Kidney epithelial cell (primary cell): ENCODE measurements at regions not wholly inside any gene's neighbourhood (a gene's known extent, or its start where the extent isn't known, plus 50 kb on each side); places are given as distances from the start of the nearest gene placed in this dataset.

Experiments used
- DNase-seq: peaks from one replicate; pipeline ENCODE4 v3.0.0-alpha.2; 2010; ENCODE audit warnings: low read depth
- H3K27me3 ChIP-seq: 2 replicates; pipeline ENCODE4 v1.6.0; 2011; ENCODE audit warnings: low read length; ENCODE audit not compliant: control insufficient read depth, insufficient read depth
- H3K36me3 ChIP-seq: 2 replicates; pipeline ENCODE4 v1.5.1; 2011; ENCODE audit warnings: low read length; ENCODE audit not compliant: control insufficient read depth, insufficient read depth
- H3K4me3 ChIP-seq: 2 replicates; pipeline ENCODE4 v1.5.1; 2011; ENCODE audit warnings: low read depth, mild to moderate bottlenecking, control low read depth, low read length
- CTCF ChIP-seq: IDR thresholded peaks from 2 replicates; pipeline ENCODE4 v1.5.1; 2011; ENCODE audit warnings: mild to moderate bottlenecking, moderate library complexity, low read length, control low read depth, inconsistent platforms; ENCODE audit not compliant: insufficient read depth, poor library complexity, severe bottlenecking

GRCh38 chr6:132971676-132972075 lies 157.3 kb downstream of the RPS12 start:
- Histone ChIP-seq H3K27me3 (no peaks in the 10 kb centered on the region), H3K4me3 (no peak overlapping the region), H3K36me3 (no peaks in the 10 kb centered on the region)
- no peak for DNase-seq
- no peak for TF ChIP-seq CTCF

- TF ChIP-seq CTCF: no peak
These were observed 157.9 kb downstream of the RPS12 start for GRCh38 chr6:132972254-132972653.

GRCh38 chr6:132972971-132973370 lies 158.6 kb downstream of the RPS12 start:
- no peak for TF ChIP-seq CTCF
- H3K36me3 ChIP-seq: no peaks in the 10 kb centered on the region
- H3K4me3 ChIP-seq: no peak overlapping the region
- no peak for DNase-seq
- H3K27me3 ChIP-seq: no peaks in the 10 kb centered on the region

More at GRCh38 chr6:132972254-132972653, 157.9 kb downstream of the RPS12 start:
- H3K4me3 ChIP-seq: no peak overlapping the region
- H3K27me3 ChIP-seq: no peaks in the 10 kb centered on the region
- no peaks in the 10 kb centered on the region for H3K36me3 ChIP-seq
- no peak for DNase-seq

GRCh38 chr6:132973514-132973993 lies 159.2 kb downstream of the RPS12 start:
- no peak for TF ChIP-seq CTCF
- H3K27me3 ChIP-seq: no peaks in the 10 kb centered on the region
- DNase-seq: no peak
- no peaks in the 10 kb centered on the region for H3K36me3 ChIP-seq
- no peak overlapping the region for H3K4me3 ChIP-seq

- no peaks in the 10 kb centered on the region for H3K27me3 ChIP-seq
- no peak for DNase-seq
- no peak overlapping the region for H3K4me3 ChIP-seq
- H3K36me3 ChIP-seq: no peaks in the 10 kb centered on the region
- no peak for TF ChIP-seq CTCF
These were observed 159.8 kb downstream of the RPS12 start for GRCh38 chr6:132974122-132974521.

GRCh38 chr6:132977413-132977812 lies 163.0 kb downstream of the RPS12 start:
- Histone ChIP-seq H3K4me3 (no peak overlapping the region), H3K36me3 (no peaks in the 10 kb centered on the region), H3K27me3 (no peaks in the 10 kb centered on the region)
- TF ChIP-seq CTCF: no peak
- no peak for DNase-seq
